ENCODE measurements at regions not wholly inside any gene's neighbourhood (a gene's known extent, or its start where the extent isn't known, plus 50 kb on each side); places are given as distances from the start of the nearest gene placed in this dataset.

GRCh38 chr15:77709135-77709886 is 76.6 kb upstream of the LINGO1 start:
- Histone ChIP-seq H3K4me3 (ENCODE audit: severe bottlenecking) (no peak overlapping the region), H3K36me3 (ENCODE audit: low read depth) (no peaks in the 10 kb centered on the region), H3K9me3 (ENCODE audit: severe bottlenecking) (no peaks in the 10 kb centered on the region), H3K27me3 (ENCODE audit: insufficient read depth, poor library complexity, severe bottlenecking) (peaks cover 10% of the 10 kb centered on the region), H3K27ac (ENCODE audit: poor library complexity, severe bottlenecking) (no peak overlapping the region), H3K4me1 (ENCODE audit: insufficient read depth, poor library complexity, severe bottlenecking) (no peaks in the 10 kb centered on the region)
- ATAC-seq (ENCODE audit: low read depth) (no peak), DNase-seq (ENCODE audit: low spot score) (no peak)
- no peak for TF ChIP-seq CTCF (IDR thresholded peaks at IDR 0.05; ENCODE audit: poor library complexity, severe bottlenecking)

- no peak for TF ChIP-seq CTCF (IDR thresholded peaks at IDR 0.05; ENCODE audit: poor library complexity, severe bottlenecking)
- no peak overlapping the region for H3K27ac ChIP-seq (ENCODE audit: poor library complexity, severe bottlenecking)
- H3K4me1 ChIP-seq (ENCODE audit: insufficient read depth, poor library complexity, severe bottlenecking) = no peaks in the 10 kb centered on the region
- no peaks in the 10 kb centered on the region for H3K36me3 ChIP-seq (ENCODE audit: low read depth)
- H3K4me3 ChIP-seq (ENCODE audit: severe bottlenecking) = no peak overlapping the region
- H3K9me3 ChIP-seq (ENCODE audit: severe bottlenecking) = no peaks in the 10 kb centered on the region
- peaks cover 10% of the 10 kb centered on the region for H3K27me3 ChIP-seq (ENCODE audit: insufficient read depth, poor library complexity, severe bottlenecking)
- no peak for DNase-seq (ENCODE audit: low spot score)
- no peak for ATAC-seq (ENCODE audit: low read depth)
Observed at GRCh38 chr15:77706482-77707244, 74.0 kb upstream of the LINGO1 start.

- peaks cover 4% of the 10 kb centered on the region for H3K27me3 ChIP-seq (ENCODE audit: insufficient read depth, poor library complexity, severe bottlenecking)
- H3K4me3 ChIP-seq (ENCODE audit: severe bottlenecking) = no peak overlapping the region
- H3K36me3 ChIP-seq (ENCODE audit: low read depth) = no peaks in the 10 kb centered on the region
- TF ChIP-seq CTCF (IDR thresholded peaks at IDR 0.05; ENCODE audit: poor library complexity, severe bottlenecking) = no peak
- DNase-seq (ENCODE audit: low spot score) (no peak), ATAC-seq (ENCODE audit: low read depth) (peak; percentile 70)
- H3K9me3 ChIP-seq (ENCODE audit: severe bottlenecking) = no peaks in the 10 kb centered on the region
- no peak overlapping the region for H3K27ac ChIP-seq (ENCODE audit: poor library complexity, severe bottlenecking)
- H3K4me1 ChIP-seq (ENCODE audit: insufficient read depth, poor library complexity, severe bottlenecking) = no peaks in the 10 kb centered on the region
Observed at GRCh38 chr15:77702211-77702957, 69.7 kb upstream of the LINGO1 start.

- Histone ChIP-seq H3K27me3 (ENCODE audit: insufficient read depth, poor library complexity, severe bottlenecking) (peaks cover 4% of the 10 kb centered on the region), H3K27ac (ENCODE audit: poor library complexity, severe bottlenecking) (no peak overlapping the region), H3K9me3 (ENCODE audit: severe bottlenecking) (no peaks in the 10 kb centered on the region), H3K36me3 (ENCODE audit: low read depth) (no peaks in the 10 kb centered on the region), H3K4me1 (ENCODE audit: insufficient read depth, poor library complexity, severe bottlenecking) (no peaks in the 10 kb centered on the region), H3K4me3 (ENCODE audit: severe bottlenecking) (no peak overlapping the region)
- DNase-seq (ENCODE audit: low spot score) = no peak
- no peak for TF ChIP-seq CTCF (IDR thresholded peaks at IDR 0.05; ENCODE audit: poor library complexity, severe bottlenecking)
- ATAC-seq (ENCODE audit: low read depth) = no peak
Observed at GRCh38 chr15:77698481-77698880, 65.8 kb upstream of the LINGO1 start.

Data from RWPE2 (cell line).